PC-3 (cell line): ENCODE measurements at regions not wholly inside any gene's neighbourhood (a gene's known extent, or its start where the extent isn't known, plus 50 kb on each side); places are given as distances from the start of the nearest gene placed in this dataset.

Experiments
- EZH2 ChIP-seq: fragments of 300-600 bp; sonication (generic); IDR thresholded peaks from one replicate; pipeline ENCODE4 v1.6.1; 2017; ENCODE audit warnings: antibody characterized with exemption, mild to moderate bottlenecking, low read length; ENCODE audit not compliant: unreplicated experiment
- EZH2phosphoT487 ChIP-seq: fragments of 300-600 bp; sonication (generic); IDR thresholded peaks from 2 replicates; pipeline ENCODE4 v1.6.1; 2018; ENCODE audit warnings: mild to moderate bottlenecking, antibody characterized with exemption, low read length, borderline replicate concordance
- TF ChIP-seq, protein P1 (sequence below): fragments of 300-600 bp; sonication (generic); conservative IDR thresholded peaks from 2 replicates; pipeline ENCODE4 v1.5.1; 2017; ENCODE audit warnings: antibody characterized with exemption, low read depth, mild to moderate bottlenecking, low read length

DNA sequence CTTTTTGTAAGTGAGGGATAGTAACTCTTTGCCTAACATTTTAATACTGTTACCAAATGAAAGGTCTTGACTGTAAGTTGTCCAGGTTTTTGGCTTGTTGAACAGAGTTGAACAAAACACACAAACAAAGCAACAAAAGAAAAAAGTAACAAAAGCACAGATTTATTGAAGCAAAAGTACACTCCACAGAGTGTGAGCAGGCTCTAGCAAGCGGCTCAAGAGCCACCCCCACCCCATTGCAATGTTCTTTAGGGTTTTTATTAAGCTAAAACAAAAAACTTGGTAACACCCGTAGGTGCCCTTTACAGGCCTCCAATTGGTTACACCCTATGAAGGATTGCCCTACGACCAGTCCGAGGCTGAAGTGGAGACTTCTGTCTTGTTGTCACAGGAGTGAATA, 197.4 kb upstream of the MAP3K1 start:
- TF ChIP-seq, protein P1, sequence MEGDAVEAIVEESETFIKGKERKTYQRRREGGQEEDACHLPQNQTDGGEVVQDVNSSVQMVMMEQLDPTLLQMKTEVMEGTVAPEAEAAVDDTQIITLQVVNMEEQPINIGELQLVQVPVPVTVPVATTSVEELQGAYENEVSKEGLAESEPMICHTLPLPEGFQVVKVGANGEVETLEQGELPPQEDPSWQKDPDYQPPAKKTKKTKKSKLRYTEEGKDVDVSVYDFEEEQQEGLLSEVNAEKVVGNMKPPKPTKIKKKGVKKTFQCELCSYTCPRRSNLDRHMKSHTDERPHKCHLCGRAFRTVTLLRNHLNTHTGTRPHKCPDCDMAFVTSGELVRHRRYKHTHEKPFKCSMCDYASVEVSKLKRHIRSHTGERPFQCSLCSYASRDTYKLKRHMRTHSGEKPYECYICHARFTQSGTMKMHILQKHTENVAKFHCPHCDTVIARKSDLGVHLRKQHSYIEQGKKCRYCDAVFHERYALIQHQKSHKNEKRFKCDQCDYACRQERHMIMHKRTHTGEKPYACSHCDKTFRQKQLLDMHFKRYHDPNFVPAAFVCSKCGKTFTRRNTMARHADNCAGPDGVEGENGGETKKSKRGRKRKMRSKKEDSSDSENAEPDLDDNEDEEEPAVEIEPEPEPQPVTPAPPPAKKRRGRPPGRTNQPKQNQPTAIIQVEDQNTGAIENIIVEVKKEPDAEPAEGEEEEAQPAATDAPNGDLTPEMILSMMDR, result no peak
- TF ChIP-seq EZH2, result no peak
- TF ChIP-seq EZH2phosphoT487, result no peak
